Heart right ventricle (tissue), 16 donors: ENCODE measurements at regions not wholly inside any gene's neighbourhood (a gene's known extent, or its start where the extent isn't known, plus 50 kb on each side); places are given as distances from the start of the nearest gene placed in this dataset.

ENCODE experiments used
- ATAC-seq, 8 donors: fragments of 200-7000 bp; cut with Tn5 transposase; one replicate each; pipeline ENCODE4 v1.9.1; 2020; ENCODE audit warnings: mild to moderate bottlenecking in 8 of 8, moderate library complexity in 8 of 8, moderate number of reproducible peaks in 1 of 8
- DNase-seq, 2 donors: peaks; one replicate each; pipeline ENCODE4 v3.0.0-alpha.2; 2020
- H3K27ac ChIP-seq, 10 donors: fragments of 200-600 bp; sonication (generic) in 2 of 10; one replicate each; pipeline versions ENCODE4 v1.5.0 to v1.8.0; 2020 to 2022; ENCODE audit warnings: mild to moderate bottlenecking in 3 of 10
- H3K27me3 ChIP-seq, 7 donors: fragments of 200-600 bp; one replicate each; pipeline ENCODE4 v1.8.0; 2021 to 2022; ENCODE audit warnings: mild to moderate bottlenecking in 2 of 7
- H3K36me3 ChIP-seq, 9 donors: fragments of 200-600 bp; sonication (generic) in 1 of 9; one replicate each; pipeline versions ENCODE4 v1.5.0 to v1.8.0; 2020 to 2022; ENCODE audit warnings: mild to moderate bottlenecking in 2 of 9
- H3K4me1 ChIP-seq, 9 donors: fragments of 200-600 bp; sonication (generic) in 1 of 9; one replicate each; pipeline versions ENCODE4 v1.5.0 to v1.8.0; 2020 to 2022; ENCODE audit warnings: mild to moderate bottlenecking in 4 of 9
- H3K4me3 ChIP-seq, 10 donors: fragments of 200-600 bp; sonication (generic) in 2 of 10; one replicate each; pipeline versions ENCODE4 v1.5.0 to v1.8.0; 2020 to 2022; ENCODE audit warnings: mild to moderate bottlenecking in 7 of 10, moderate library complexity in 2 of 10
- H3K9me3 ChIP-seq, 11 donors: fragments of 200-600 bp in 10 of 11; sonication (generic) in 2 of 11; one replicate each; pipeline versions ENCODE4 v1.5.0 to v1.8.0; 2013 to 2022; ENCODE audit warnings: mild to moderate bottlenecking in 2 of 11, control low read depth in 1 of 11, moderate library complexity in 1 of 11
- CTCF ChIP-seq, 9 donors: fragments of 200-600 bp; sonication (generic) in 2 of 9; IDR thresholded peaks; one replicate each; pipeline versions ENCODE4 v1.5.0 to v1.8.0; 2021 to 2022; ENCODE audit warnings: antibody characterized with exemption in 9 of 9, mild to moderate bottlenecking in 5 of 9, moderate library complexity in 1 of 9
- WGBS, 2 donors: extraction: QIAGEN DNeasy Blood & Tissue Kit; methylation state at CpG; one replicate each; pipeline ENCODE4 v1.1.7; 2013; ENCODE audit warnings: inconsistent platforms in 1 of 2; 5-methylcytosine and 5-hydroxymethylcytosine counted together
- intact Hi-C, 10 donors: fragments of 100-400 bp; cut with DNase I; formaldehyde crosslinking; loops; one replicate each; pipeline versions ENCODE4 v1.11.1 to v1.14.2; 2022
- donor health status: Arrhythmogenic right ventricular cardiomyopathy.
- donor health status: ischemic (EF 13 %, LVEDD 7.1; RV severe dilation, severe dysfunction).
- donor health status: healthy with polysubstance abuse.
- donor health status: DM: no; HTN: yes; CAD: no.
- donor health status: DM: no; HTN: no; CAD: no.
- donor health status: ischemic (EF 25% LVEDD 6.9; RV normal size, moderate dysfunction).
- donor health status: ischemic (EF 25% LVEDD 5.7; RV mildly dilated, moderate dysfunction).
- donor health status: healthy.
- donor health status: DM: yes; HTN: yes; CAD: no.
- donor health status: Ischemic cardiomyopathy.
- donor health status: ischemic (EF 35%, LVEDD 5.7; RV mildly dilated, moderate dysfunction).
- donor health status: nonischemic (EF 11% LVEDD 7.7; RV severe dilation, severe dysfunction).
- donor health status: DM: yes; HTN: yes; CAD: no.
- donor health status: PGD.
- donor health status: ischemic (EF 29% LVEDD 5.4; RV normal size, mild dysfunction).
- donor health status: nonischemic (EF 23%, LVEDD 6.1; RV moderate dilation, normal function).

- intact Hi-C loops: loop anchor here in 3 of 10 donors (5.0 to 10.0 kb wide), 3 partner anchors 87 to 115 kb away; no protein-coding TSS in a partner anchor
- Histone ChIP-seq H3K4me1 (peaks cover 0 to 23% (median 10%) of the 10 kb centered on the region in 9 donors), H3K27me3 (no peaks in the 10 kb centered on the region), H3K9me3 (peaks cover 0 to 20% (median 4%) of the 10 kb centered on the region in 11 donors), H3K36me3 (no peaks in the 10 kb centered on the region), H3K27ac (peak overlapping the region in 8 of 10 donors; percentile 32 to 87 (median 81)), H3K4me3 (no peak overlapping the region)
- peak in 1 of 9 donors; percentile 5 for TF ChIP-seq CTCF (IDR thresholded peaks at IDR 0.05)
- WGBS, 2 donors: 74 to 80% methylated on average over 2 of the region's 2 CpGs
- DNase-seq (no peak), ATAC-seq (no peak)
Observed at GRCh38 chr6:77339926-77340325, 123.4 kb downstream of the HTR1B start.

GRCh38 chr6:77337392-77337791 is 125.9 kb downstream of the HTR1B start:
- intact Hi-C loops: loop anchor here in 3 of 10 donors (5.0 to 10.0 kb wide), 3 partner anchors 90 to 117 kb away; no protein-coding TSS in a partner anchor
- DNase-seq: no peak
- H3K9me3 ChIP-seq: peaks cover 0 to 46% (median 16%) of the 10 kb centered on the region in 11 donors
- TF ChIP-seq CTCF (IDR thresholded peaks at IDR 0.05): no peak
- peaks cover 0 to 23% (median 10%) of the 10 kb centered on the region in 9 donors for H3K4me1 ChIP-seq
- ATAC-seq: no peak
- H3K36me3 ChIP-seq: no peaks in the 10 kb centered on the region
- no peak overlapping the region for H3K4me3 ChIP-seq
- H3K27ac ChIP-seq: no peak overlapping the region
- no peaks in the 10 kb centered on the region for H3K27me3 ChIP-seq

GRCh38 chr6:77334093-77334492 is 129.2 kb downstream of the HTR1B start:
- Histone ChIP-seq H3K36me3 (no peaks in the 10 kb centered on the region), H3K27me3 (no peaks in the 10 kb centered on the region), H3K9me3 (peaks cover 0 to 52% (median 16%) of the 10 kb centered on the region in 11 donors), H3K27ac (no peak overlapping the region), H3K4me1 (peaks cover 0 to 2% (median 0%) of the 10 kb centered on the region in 9 donors), H3K4me3 (no peak overlapping the region)
- intact Hi-C loops: loop anchor here in 2 of 10 donors (10.0 kb wide), 2 partner anchors 101 to 121 kb away; no protein-coding TSS in a partner anchor
- TF ChIP-seq CTCF (IDR thresholded peaks at IDR 0.05): no peak
- WGBS, 2 donors: 82 to 91% methylated on average over 3 of the region's 3 CpGs
- ATAC-seq: no peak
- no peak for DNase-seq

GRCh38 chr6:77332915-77333623 is 130.2 kb downstream of the HTR1B start:
- Histone ChIP-seq H3K4me3 (no peak overlapping the region), H3K4me1 (no peaks in the 10 kb centered on the region), H3K27me3 (no peaks in the 10 kb centered on the region), H3K36me3 (no peaks in the 10 kb centered on the region), H3K27ac (no peak overlapping the region), H3K9me3 (peaks cover 0 to 52% (median 16%) of the 10 kb centered on the region in 11 donors)
- intact Hi-C loops: loop anchor here in 2 of 10 donors (10.0 kb wide), 2 partner anchors 102 to 122 kb away; no protein-coding TSS in a partner anchor
- no peak for TF ChIP-seq CTCF (IDR thresholded peaks at IDR 0.05)
- DNase-seq (no peak), ATAC-seq (no peak)
- WGBS, 2 donors: 94 to 95% methylated on average over 15 of the region's 15 CpGs
